Vagina (tissue), 2 donors: ENCODE measurements at regions not wholly inside any gene's neighbourhood (a gene's known extent, or its start where the extent isn't known, plus 50 kb on each side); places are given as distances from the start of the nearest gene placed in this dataset.
A peak's percentile ranks its signal among the peaks of the same experiment; 100 is the strongest.

Experiments used
- DNase-seq, 2 donors: peaks; one replicate each; pipeline ENCODE4 v3.0.0-alpha.2; 2017; ENCODE audit errors: extremely low spot score in 2 of 2
- H3K27ac ChIP-seq: fragments of 200-600 bp; sonication (generic); one replicate; pipeline ENCODE4 v1.5.1; 2019
- H3K27me3 ChIP-seq: fragments of 200-600 bp; sonication (generic); one replicate; pipeline ENCODE4 v1.5.1; 2019
- H3K36me3 ChIP-seq, 2 donors: fragments of 200-600 bp; sonication (generic); one replicate each; pipeline ENCODE4 v1.5.1; 2017 to 2019
- H3K4me1 ChIP-seq: fragments of 200-600 bp; sonication (generic); one replicate; pipeline ENCODE4 v1.5.1; 2019
- H3K4me3 ChIP-seq, 2 donors: fragments of 200-600 bp; sonication (generic); 1 replicate in 1 of 2; 2 replicates in 1 of 2; pipeline ENCODE4 v1.5.1; 2016 to 2019
- H3K9me3 ChIP-seq: fragments of 200-600 bp; sonication (generic); one replicate; pipeline ENCODE4 v1.5.1; 2019
- POLR2A ChIP-seq, 2 donors: fragments of 450-650 bp; IDR thresholded peaks; one replicate each; pipeline ENCODE4 v1.6.1; 2017; ENCODE audit warnings: antibody characterized with exemption in 2 of 2, mild to moderate bottlenecking in 2 of 2, moderate library complexity in 2 of 2
- POLR2AphosphoS5 ChIP-seq, 2 donors: sonication (generic); formaldehyde crosslinking; IDR thresholded peaks; one replicate each; pipeline ENCODE4 v1.9.0; 2017; ENCODE audit warnings: antibody characterized with exemption in 2 of 2, mild to moderate bottlenecking in 2 of 2, low read depth in 1 of 2; ENCODE audit not compliant: insufficient read depth in 1 of 2
- intact Hi-C: fragments of 100-400 bp; cut with DNase I; formaldehyde crosslinking; loops from one replicate; pipeline ENCODE4 v1.15.1; 2023
- TF ChIP-seq, protein P1 (sequence below), 3 experiments: fragments of 450-650 bp in 2 of 3; fragments of 200-600 bp in 1 of 3; sonication (generic) in 1 of 3; IDR thresholded peaks; one replicate each; pipeline ENCODE4 v1.5.1; 2017 to 2019; ENCODE audit warnings: antibody characterized with exemption in 3 of 3, mild to moderate bottlenecking in 2 of 3, moderate library complexity in 2 of 3

DNA sequence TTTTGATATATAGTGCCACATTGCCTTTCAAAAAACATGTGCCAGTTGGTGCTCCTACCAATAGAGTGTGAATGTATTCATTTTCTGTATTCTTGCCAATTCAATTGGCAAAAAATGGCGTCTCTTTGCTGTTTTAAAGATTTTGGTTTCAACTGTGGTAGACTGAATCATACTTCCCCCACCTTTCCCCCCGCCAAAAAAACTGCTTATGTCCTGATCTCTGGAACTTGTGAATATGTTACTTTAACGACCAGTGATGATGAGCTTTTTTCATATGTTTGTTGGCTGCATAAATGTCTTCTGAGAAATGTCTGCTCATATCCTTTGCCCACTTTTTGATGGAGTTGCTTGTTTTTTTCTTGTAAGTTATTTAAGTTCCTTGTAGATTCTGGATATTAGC, 325.1 kb upstream of the KCNJ16 start:
- TF ChIP-seq POLR2AphosphoS5 (IDR thresholded peaks at IDR 0.05; ENCODE audit: insufficient read depth in 1 of 2, low read depth in 1 of 2) = no peak
- TF ChIP-seq, protein P1, sequence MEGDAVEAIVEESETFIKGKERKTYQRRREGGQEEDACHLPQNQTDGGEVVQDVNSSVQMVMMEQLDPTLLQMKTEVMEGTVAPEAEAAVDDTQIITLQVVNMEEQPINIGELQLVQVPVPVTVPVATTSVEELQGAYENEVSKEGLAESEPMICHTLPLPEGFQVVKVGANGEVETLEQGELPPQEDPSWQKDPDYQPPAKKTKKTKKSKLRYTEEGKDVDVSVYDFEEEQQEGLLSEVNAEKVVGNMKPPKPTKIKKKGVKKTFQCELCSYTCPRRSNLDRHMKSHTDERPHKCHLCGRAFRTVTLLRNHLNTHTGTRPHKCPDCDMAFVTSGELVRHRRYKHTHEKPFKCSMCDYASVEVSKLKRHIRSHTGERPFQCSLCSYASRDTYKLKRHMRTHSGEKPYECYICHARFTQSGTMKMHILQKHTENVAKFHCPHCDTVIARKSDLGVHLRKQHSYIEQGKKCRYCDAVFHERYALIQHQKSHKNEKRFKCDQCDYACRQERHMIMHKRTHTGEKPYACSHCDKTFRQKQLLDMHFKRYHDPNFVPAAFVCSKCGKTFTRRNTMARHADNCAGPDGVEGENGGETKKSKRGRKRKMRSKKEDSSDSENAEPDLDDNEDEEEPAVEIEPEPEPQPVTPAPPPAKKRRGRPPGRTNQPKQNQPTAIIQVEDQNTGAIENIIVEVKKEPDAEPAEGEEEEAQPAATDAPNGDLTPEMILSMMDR (IDR thresholded peaks at IDR 0.05) = no peak
- no peak for TF ChIP-seq POLR2A (IDR thresholded peaks at IDR 0.05)
- intact Hi-C loops = no loop called here
- H3K4me1 ChIP-seq = no peaks in the 10 kb centered on the region

DNA sequence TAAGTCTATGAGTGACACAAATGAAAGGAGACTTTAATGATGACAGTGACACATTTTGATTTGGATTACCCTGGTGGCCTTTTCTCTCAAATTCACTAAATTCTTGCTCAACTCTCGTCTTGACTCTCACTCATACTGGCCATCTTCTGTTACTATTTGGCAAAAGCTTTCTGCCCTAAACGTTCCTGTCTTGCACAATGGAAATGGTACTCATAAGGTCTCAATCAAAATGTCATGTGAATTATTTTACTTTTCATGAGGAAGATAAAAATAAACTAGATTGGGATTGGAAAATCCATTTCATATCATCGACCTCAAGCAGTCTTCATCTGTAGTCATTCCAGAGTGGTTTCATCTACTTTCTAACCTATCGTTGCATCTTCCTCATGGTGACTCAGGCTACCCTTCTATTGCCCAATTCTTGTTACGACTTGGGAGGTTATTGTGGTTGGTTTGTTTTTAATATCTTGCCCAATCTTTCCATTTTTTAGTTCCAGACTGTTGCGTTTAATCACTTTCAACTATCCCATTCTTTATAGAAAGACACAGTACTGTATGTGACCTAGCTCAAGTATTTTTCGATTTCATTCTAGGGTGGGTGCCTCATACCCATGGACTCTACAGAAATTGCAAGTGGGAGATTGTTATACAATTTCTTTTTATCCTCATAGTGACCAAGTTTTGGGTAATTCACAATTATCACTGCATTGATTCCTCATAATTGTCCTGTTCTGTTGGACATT, 317.2 kb upstream of the KCNJ16 start:
- intact Hi-C loops = no loop called here
- Histone ChIP-seq H3K9me3 (no peaks in the 10 kb centered on the region), H3K27ac (no peak overlapping the region), H3K4me3 (no peak overlapping the region), H3K4me1 (peaks cover 6% of the 10 kb centered on the region), H3K27me3 (no peaks in the 10 kb centered on the region), H3K36me3 (no peaks in the 10 kb centered on the region)
- TF ChIP-seq POLR2A (IDR thresholded peaks at IDR 0.05) = no peak
- TF ChIP-seq, protein P1 (IDR thresholded peaks at IDR 0.05) = no peak
- peak in 1 of 2 donors; percentile 33 for TF ChIP-seq POLR2AphosphoS5 (IDR thresholded peaks at IDR 0.05; ENCODE audit: insufficient read depth in 1 of 2, low read depth in 1 of 2)
- no peak for DNase-seq

More for the DNA sequence above, 325.1 kb upstream of the KCNJ16 start:
- Histone ChIP-seq H3K4me3 (no peak overlapping the region), H3K9me3 (no peaks in the 10 kb centered on the region), H3K36me3 (no peaks in the 10 kb centered on the region), H3K27ac (no peak overlapping the region), H3K27me3 (no peaks in the 10 kb centered on the region)
- DNase-seq = no peak

DNA sequence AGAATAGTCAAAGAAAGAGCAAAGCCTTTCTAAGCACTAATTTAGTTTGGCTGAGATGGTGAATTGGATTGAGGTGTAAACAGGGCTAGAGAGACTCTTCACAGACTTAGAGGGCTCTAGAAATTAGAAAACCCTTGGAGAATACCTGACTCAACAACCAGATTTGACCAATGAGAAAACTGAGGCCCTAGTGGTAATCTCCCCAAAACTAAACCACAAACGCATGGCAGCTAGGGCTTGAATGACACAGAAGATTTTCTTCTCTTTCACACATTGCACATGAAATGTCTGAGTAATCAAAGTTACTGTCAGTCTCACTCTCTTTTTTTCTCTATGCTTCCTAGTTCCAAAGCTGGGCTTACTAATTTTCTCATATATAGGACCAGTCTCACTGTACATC, 314.5 kb upstream of the KCNJ16 start:
- no peak for DNase-seq
- intact Hi-C loops = no loop called here
- H3K9me3 ChIP-seq = no peaks in the 10 kb centered on the region
- no peaks in the 10 kb centered on the region for H3K27me3 ChIP-seq
- no peak overlapping the region for H3K27ac ChIP-seq
- peaks cover 22% of the 10 kb centered on the region for H3K4me1 ChIP-seq
- TF ChIP-seq, protein P1 (IDR thresholded peaks at IDR 0.05) = no peak
- TF ChIP-seq POLR2AphosphoS5 (IDR thresholded peaks at IDR 0.05; ENCODE audit: insufficient read depth in 1 of 2, low read depth in 1 of 2) (no peak), POLR2A (IDR thresholded peaks at IDR 0.05) (no peak)
- H3K36me3 ChIP-seq = no peaks in the 10 kb centered on the region
- no peak overlapping the region for H3K4me3 ChIP-seq

DNA sequence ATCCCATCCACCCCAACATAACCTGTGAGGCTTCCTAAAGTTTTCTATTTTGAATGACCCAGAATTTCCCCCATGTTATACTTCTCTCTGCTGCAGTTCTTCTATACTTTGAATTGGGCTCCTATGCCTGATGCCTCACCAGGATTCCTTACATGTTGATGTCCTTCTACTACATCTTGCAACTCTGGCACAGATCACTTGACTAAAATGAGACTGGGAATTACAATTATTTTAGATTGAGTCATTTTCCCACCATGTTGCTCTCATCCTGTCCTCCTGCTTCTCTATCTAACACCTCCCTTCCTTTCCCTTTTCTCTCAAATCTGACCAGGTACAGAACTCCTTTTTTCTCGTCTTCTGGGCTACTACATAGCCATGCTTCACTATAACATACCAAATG, 314.0 kb upstream of the KCNJ16 start:
- no peak overlapping the region for H3K4me3 ChIP-seq
- H3K27ac ChIP-seq = no peak overlapping the region
- intact Hi-C loops = no loop called here
- no peak for DNase-seq
- no peaks in the 10 kb centered on the region for H3K27me3 ChIP-seq
- H3K36me3 ChIP-seq = no peaks in the 10 kb centered on the region
- H3K9me3 ChIP-seq = no peaks in the 10 kb centered on the region
- H3K4me1 ChIP-seq = peaks cover 22% of the 10 kb centered on the region
- no peak for TF ChIP-seq POLR2AphosphoS5 (IDR thresholded peaks at IDR 0.05; ENCODE audit: insufficient read depth in 1 of 2, low read depth in 1 of 2)
- TF ChIP-seq, protein P1 (IDR thresholded peaks at IDR 0.05) = no peak
- TF ChIP-seq POLR2A (IDR thresholded peaks at IDR 0.05) = no peak

DNA sequence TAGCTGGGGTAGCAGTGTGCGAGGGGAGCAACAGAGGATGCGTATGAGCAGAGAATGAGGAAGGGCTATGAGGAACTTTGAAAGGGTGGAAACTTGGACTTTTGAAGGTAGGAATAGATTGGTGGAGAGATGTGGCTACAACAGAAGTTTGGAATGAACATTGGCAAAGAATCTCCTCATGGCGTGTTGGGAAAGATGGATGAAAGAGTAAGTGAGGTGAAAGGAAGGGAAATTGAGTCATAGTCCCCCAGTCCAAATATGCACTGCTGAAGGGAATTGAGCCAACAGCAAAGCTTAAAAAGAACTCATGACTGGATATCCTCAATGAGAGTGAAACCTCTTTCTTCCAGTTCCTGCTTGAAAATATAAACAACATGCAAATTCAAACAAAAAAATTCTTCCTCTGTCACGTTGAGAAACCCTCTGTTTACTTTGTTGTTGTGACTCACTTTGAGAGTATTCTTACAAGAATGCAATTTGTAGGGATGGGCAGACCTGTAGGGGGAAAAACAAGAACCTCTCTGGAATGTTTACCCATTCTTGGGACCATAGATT, 313.2 kb upstream of the KCNJ16 start:
- Histone ChIP-seq H3K9me3 (no peaks in the 10 kb centered on the region), H3K27ac (no peak overlapping the region), H3K27me3 (no peaks in the 10 kb centered on the region), H3K36me3 (no peaks in the 10 kb centered on the region), H3K4me1 (peaks cover 22% of the 10 kb centered on the region), H3K4me3 (no peak overlapping the region)
- TF ChIP-seq POLR2A (IDR thresholded peaks at IDR 0.05) (no peak), POLR2AphosphoS5 (IDR thresholded peaks at IDR 0.05; ENCODE audit: insufficient read depth in 1 of 2, low read depth in 1 of 2) (peak in 1 of 2 donors; percentile 15)
- no peak for DNase-seq
- intact Hi-C loops = no loop called here
